A549 (cell line): ENCODE measurements at regions not wholly inside any gene's neighbourhood (a gene's known extent, or its start where the extent isn't known, plus 50 kb on each side); places are given as distances from the start of the nearest gene placed in this dataset.

ENCODE experiments used
- ATAC-seq, 2 experiments: fragments of 200-7000 bp in 1 of 2; fragments of >200 bp in 1 of 2; cut with Nextera tagmentation in 1 of 2; cut with Tn5 transposase in 1 of 2; 3 replicates each; pipeline versions ENCODE4 v1.8.0 to v1.9.1; 2018 to 2020; ENCODE audit warnings: mild to moderate bottlenecking in 1 of 2, moderate library complexity in 1 of 2
- CTCF ChIA-PET: fragments of 300-600 bp; sonication (Branson Sonifier 250); formaldehyde crosslinking; extraction: SDS; loops from one replicate; lab custom pipeline; 2021; ENCODE audit warnings: antibody characterized with exemption, inconsistent platforms; lab: Yijun Ruan, JAX
- POLR2A ChIA-PET: fragments of 350-600 bp; formaldehyde crosslinking; extraction: SDS; loops from one replicate; lab custom pipeline; 2021; ENCODE audit warnings: antibody characterized with exemption, inconsistent platforms; lab: Yijun Ruan, JAX
- DNase-seq, 2 experiments: peaks; one replicate each; pipeline versions ENCODE4 v3.0.0 to v3.0.0-alpha.2; 2011 to 2016; ENCODE audit warnings: low read depth in 1 of 2, low spot score in 1 of 2
- FAIRE-seq: peaks from 2 replicates; lab custom pipeline; 2011; peaks lifted over from hg19 to GRCh38; lab: Jason Lieb, UNC
- H3K27ac ChIP-seq, 2 experiments: fragments of >200 bp; sonication (Bioruptor Twin); formaldehyde crosslinking; 3 replicates each; pipeline ENCODE4 v1.5.1; 2016 to 2017
- H3K4me1 ChIP-seq: fragments of >200 bp; sonication (Bioruptor Twin); formaldehyde crosslinking; 3 replicates; pipeline ENCODE4 v1.6.1; 2016
- H3K4me2 ChIP-seq: fragments of >200 bp; sonication (Bioruptor Twin); formaldehyde crosslinking; 3 replicates; pipeline ENCODE4 v1.6.1; 2016
- H3K4me3 ChIP-seq: fragments of >200 bp; sonication (Bioruptor Twin); formaldehyde crosslinking; 3 replicates; pipeline ENCODE4 v1.5.1; 2016
- H3K9me3 ChIP-seq: fragments of >200 bp; sonication (Bioruptor Twin); formaldehyde crosslinking; 3 replicates; pipeline ENCODE4 v1.6.1; 2016
- CBX2 ChIP-seq: fragments of 200-600 bp; sonication (generic); IDR thresholded peaks from 2 replicates; pipeline ENCODE4 v1.6.1; 2016; ENCODE audit warnings: low read depth, mild to moderate bottlenecking, borderline replicate concordance
- CEBPB ChIP-seq, 2 experiments: fragments of >200 bp in 1 of 2; sonication (Bioruptor Twin) in 1 of 2; formaldehyde crosslinking in 1 of 2; IDR thresholded peaks; 2 replicates each; pipeline ENCODE4 v1.6.1; 2012 to 2016
- CHD4 ChIP-seq: fragments of 200-600 bp; sonication (generic); IDR thresholded peaks from 2 replicates; pipeline ENCODE4 v1.6.1; 2016; ENCODE audit warnings: antibody characterized with exemption, mild to moderate bottlenecking, borderline replicate concordance
- ESRRA ChIP-seq: fragments of 150-350 bp; IDR thresholded peaks from 2 replicates; pipeline ENCODE4 v1.6.1; 2014; ENCODE audit warnings: mild to moderate bottlenecking, low read length, borderline replicate concordance
- FOSL2 ChIP-seq, 2 experiments: fragments of 450-650 bp in 1 of 2; fragments of >200 bp in 1 of 2; sonication (Bioruptor Twin) in 1 of 2; formaldehyde crosslinking; IDR thresholded peaks; 2 replicates each; pipeline versions ENCODE4 v1.5.0 to v1.6.1; 2016 to 2020; ENCODE audit warnings: mild to moderate bottlenecking in 1 of 2, moderate library complexity in 1 of 2
- FOXS1 ChIP-seq: fragments of 250-450 bp; sonication (Bioruptor Pico); IDR thresholded peaks from 2 replicates; pipeline ENCODE4 v1.5.0; 2020; ENCODE audit warnings: mild to moderate bottlenecking, moderate library complexity
- HOXB13 ChIP-seq: fragments of 250-450 bp; sonication (Bioruptor Pico); IDR thresholded peaks from 2 replicates; pipeline ENCODE4 v1.5.0; 2020; ENCODE audit warnings: low read depth, mild to moderate bottlenecking, moderate library complexity
- JUNB ChIP-seq: fragments of >200 bp; sonication (Bioruptor Twin); formaldehyde crosslinking; IDR thresholded peaks from 2 replicates; pipeline ENCODE4 v1.6.1; 2016
- KDM5A ChIP-seq: fragments of 200-600 bp; sonication (generic); IDR thresholded peaks from 2 replicates; pipeline ENCODE4 v1.6.1; 2016; ENCODE audit warnings: antibody characterized with exemption, mild to moderate bottlenecking
- MAFK ChIP-seq: fragments of 450-650 bp; IDR thresholded peaks from 2 replicates; pipeline ENCODE4 v1.6.1; 2014; ENCODE audit not compliant: partially characterized antibody
- MAZ ChIP-seq: fragments of 150-350 bp; IDR thresholded peaks from 2 replicates; pipeline ENCODE4 v1.6.1; 2014; ENCODE audit warnings: antibody characterized with exemption, low read depth, low read length, borderline replicate concordance
- MYC ChIP-seq: IDR thresholded peaks from 2 replicates; pipeline ENCODE4 v1.6.1; 2012; ENCODE audit warnings: mild to moderate bottlenecking, inconsistent platforms, low read length, improper control_type of control experiment, borderline replicate concordance
- PHF8 ChIP-seq: fragments of 200-600 bp; sonication (generic); IDR thresholded peaks from 2 replicates; pipeline ENCODE4 v1.6.1; 2016; ENCODE audit warnings: low read depth, mild to moderate bottlenecking, antibody characterized with exemption, moderate library complexity, borderline replicate concordance
- POLR2A ChIP-seq: IDR thresholded peaks from 2 replicates; pipeline ENCODE4 v1.6.1; 2012; ENCODE audit warnings: mild to moderate bottlenecking, low read length
- RAD21 ChIP-seq, 2 experiments: fragments of >200 bp in 1 of 2; sonication (Bioruptor Twin) in 1 of 2; formaldehyde crosslinking in 1 of 2; IDR thresholded peaks in 1 of 2; conservative IDR thresholded peaks in 1 of 2; 2 replicates in 1 of 2; 3 replicates in 1 of 2; pipeline ENCODE4 v1.6.1; 2012 to 2018; ENCODE audit warnings: inconsistent platforms in 1 of 2
- RARB ChIP-seq: fragments of 250-450 bp; sonication (Bioruptor Pico); IDR thresholded peaks from 2 replicates; pipeline ENCODE4 v1.8.0; 2021; ENCODE audit warnings: mild to moderate bottlenecking, moderate library complexity
- RCOR1 ChIP-seq: fragments of 150-350 bp; IDR thresholded peaks from 2 replicates; pipeline ENCODE4 v1.6.1; 2014; ENCODE audit warnings: antibody characterized with exemption, low read length, low read depth
- RFX5 ChIP-seq: fragments of 450-650 bp; IDR thresholded peaks from 2 replicates; pipeline ENCODE4 v1.7.1; 2014; ENCODE audit warnings: antibody characterized with exemption, mild to moderate bottlenecking, moderate library complexity
- SMC3 ChIP-seq: fragments of >200 bp; sonication (Bioruptor Twin); formaldehyde crosslinking; IDR thresholded peaks from 3 replicates; pipeline ENCODE4 v1.6.1; 2018; ENCODE audit warnings: inconsistent platforms
- SREBF2 ChIP-seq: fragments of 450-650 bp; IDR thresholded peaks from 2 replicates; pipeline ENCODE4 v1.6.1; 2014; ENCODE audit warnings: mild to moderate bottlenecking, moderate library complexity
- TFCP2L1 ChIP-seq: fragments of 250-450 bp; sonication (Bioruptor Pico); IDR thresholded peaks from 2 replicates; pipeline ENCODE4 v1.5.0; 2021; ENCODE audit warnings: mild to moderate bottlenecking
- ZC3H11A ChIP-seq: fragments of 450-650 bp; IDR thresholded peaks from 2 replicates; pipeline ENCODE4 v1.6.1; 2014; ENCODE audit warnings: antibody characterized with exemption, mild to moderate bottlenecking
- ZNF302 ChIP-seq: fragments of 250-450 bp; sonication (Bioruptor Pico); IDR thresholded peaks from 2 replicates; pipeline ENCODE4 v1.9.0; 2021; ENCODE audit warnings: inconsistent platforms, mild to moderate bottlenecking, moderate library complexity
- WGBS: methylation state at CpG from one replicate; pipeline ENCODE4 v1.1.6; 2017; ENCODE audit errors: missing lambda C conversion rate; 5-methylcytosine and 5-hydroxymethylcytosine counted together
- TF ChIP-seq, protein P1 (sequence below): fragments of 200-600 bp; sonication (generic); IDR thresholded peaks from 2 replicates; pipeline ENCODE4 v1.6.1; 2016; ENCODE audit warnings: antibody characterized with exemption, mild to moderate bottlenecking, moderate library complexity
- TF ChIP-seq, protein P2 (sequence below): IDR thresholded peaks from 2 replicates; pipeline ENCODE4 v1.6.1; 2012
- TF ChIP-seq, protein P3 (sequence below): fragments of >200 bp; sonication (Bioruptor Twin); formaldehyde crosslinking; IDR thresholded peaks from 3 replicates; pipeline ENCODE4 v1.6.1; 2016
- TF ChIP-seq, protein P4 (sequence below): fragments of 150-350 bp; IDR thresholded peaks from 2 replicates; pipeline ENCODE4 v1.6.1; 2014; ENCODE audit warnings: low read depth, mild to moderate bottlenecking, low read length

DNA sequence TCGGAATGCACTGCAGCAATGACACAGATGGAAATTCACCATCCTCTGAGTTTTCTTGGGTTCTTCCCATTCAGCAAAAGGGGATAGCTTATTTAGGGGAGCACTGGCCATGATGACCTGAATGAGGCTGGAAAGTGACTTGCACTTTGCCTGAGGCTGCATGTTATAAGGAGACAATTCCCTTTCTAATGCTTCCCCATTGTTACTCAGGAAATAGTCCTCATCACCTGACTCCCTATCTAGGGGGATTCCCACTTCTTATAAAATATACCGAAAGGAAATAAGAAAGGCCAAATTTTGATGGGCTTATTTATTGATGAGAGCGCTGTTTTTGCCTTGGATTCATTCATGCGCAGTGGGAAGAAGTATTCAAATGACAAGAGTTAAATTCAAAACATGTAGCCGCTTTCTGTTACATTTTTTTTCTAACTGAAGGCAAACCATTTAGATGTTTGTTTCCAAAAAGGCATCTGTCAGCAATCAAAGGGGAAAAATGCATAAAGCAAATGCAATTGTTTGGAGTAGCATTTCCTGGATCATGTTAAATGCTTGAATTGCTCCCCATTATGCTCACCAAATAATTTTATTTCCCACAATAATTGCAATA is 220.3 kb upstream of the NFIA start:
- TF ChIP-seq, protein P1, sequence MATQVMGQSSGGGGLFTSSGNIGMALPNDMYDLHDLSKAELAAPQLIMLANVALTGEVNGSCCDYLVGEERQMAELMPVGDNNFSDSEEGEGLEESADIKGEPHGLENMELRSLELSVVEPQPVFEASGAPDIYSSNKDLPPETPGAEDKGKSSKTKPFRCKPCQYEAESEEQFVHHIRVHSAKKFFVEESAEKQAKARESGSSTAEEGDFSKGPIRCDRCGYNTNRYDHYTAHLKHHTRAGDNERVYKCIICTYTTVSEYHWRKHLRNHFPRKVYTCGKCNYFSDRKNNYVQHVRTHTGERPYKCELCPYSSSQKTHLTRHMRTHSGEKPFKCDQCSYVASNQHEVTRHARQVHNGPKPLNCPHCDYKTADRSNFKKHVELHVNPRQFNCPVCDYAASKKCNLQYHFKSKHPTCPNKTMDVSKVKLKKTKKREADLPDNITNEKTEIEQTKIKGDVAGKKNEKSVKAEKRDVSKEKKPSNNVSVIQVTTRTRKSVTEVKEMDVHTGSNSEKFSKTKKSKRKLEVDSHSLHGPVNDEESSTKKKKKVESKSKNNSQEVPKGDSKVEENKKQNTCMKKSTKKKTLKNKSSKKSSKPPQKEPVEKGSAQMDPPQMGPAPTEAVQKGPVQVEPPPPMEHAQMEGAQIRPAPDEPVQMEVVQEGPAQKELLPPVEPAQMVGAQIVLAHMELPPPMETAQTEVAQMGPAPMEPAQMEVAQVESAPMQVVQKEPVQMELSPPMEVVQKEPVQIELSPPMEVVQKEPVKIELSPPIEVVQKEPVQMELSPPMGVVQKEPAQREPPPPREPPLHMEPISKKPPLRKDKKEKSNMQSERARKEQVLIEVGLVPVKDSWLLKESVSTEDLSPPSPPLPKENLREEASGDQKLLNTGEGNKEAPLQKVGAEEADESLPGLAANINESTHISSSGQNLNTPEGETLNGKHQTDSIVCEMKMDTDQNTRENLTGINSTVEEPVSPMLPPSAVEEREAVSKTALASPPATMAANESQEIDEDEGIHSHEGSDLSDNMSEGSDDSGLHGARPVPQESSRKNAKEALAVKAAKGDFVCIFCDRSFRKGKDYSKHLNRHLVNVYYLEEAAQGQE = no peak
- TF ChIP-seq PHF8 = no peak
- TF ChIP-seq, protein P2, sequence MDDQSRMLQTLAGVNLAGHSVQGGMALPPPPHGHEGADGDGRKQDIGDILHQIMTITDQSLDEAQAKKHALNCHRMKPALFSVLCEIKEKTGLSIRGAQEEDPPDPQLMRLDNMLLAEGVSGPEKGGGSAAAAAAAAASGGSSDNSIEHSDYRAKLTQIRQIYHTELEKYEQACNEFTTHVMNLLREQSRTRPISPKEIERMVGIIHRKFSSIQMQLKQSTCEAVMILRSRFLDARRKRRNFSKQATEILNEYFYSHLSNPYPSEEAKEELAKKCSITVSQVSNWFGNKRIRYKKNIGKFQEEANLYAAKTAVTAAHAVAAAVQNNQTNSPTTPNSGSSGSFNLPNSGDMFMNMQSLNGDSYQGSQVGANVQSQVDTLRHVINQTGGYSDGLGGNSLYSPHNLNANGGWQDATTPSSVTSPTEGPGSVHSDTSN = no peak
- TF ChIP-seq JUNB = no peak
- no peak for TF ChIP-seq KDM5A
- TF ChIP-seq SREBF2 = no peak
- TF ChIP-seq RAD21 (conservative IDR thresholded peaks at IDR 0.05 in 1 of 2, IDR thresholded peaks at IDR 0.05 in 1 of 2) = no peak
- TF ChIP-seq FOSL2 (IDR thresholded peaks at IDR 0.05) = no peak
- no peak for TF ChIP-seq FOSL2 (CRISPR knock-in tag; IDR thresholded peaks at IDR 0.05)
- TF ChIP-seq, protein P3, sequence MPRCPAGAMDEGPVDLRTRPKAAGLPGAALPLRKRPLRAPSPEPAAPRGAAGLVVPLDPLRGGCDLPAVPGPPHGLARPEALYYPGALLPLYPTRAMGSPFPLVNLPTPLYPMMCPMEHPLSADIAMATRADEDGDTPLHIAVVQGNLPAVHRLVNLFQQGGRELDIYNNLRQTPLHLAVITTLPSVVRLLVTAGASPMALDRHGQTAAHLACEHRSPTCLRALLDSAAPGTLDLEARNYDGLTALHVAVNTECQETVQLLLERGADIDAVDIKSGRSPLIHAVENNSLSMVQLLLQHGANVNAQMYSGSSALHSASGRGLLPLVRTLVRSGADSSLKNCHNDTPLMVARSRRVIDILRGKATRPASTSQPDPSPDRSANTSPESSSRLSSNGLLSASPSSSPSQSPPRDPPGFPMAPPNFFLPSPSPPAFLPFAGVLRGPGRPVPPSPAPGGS = no peak
- TF ChIP-seq, protein P4, sequence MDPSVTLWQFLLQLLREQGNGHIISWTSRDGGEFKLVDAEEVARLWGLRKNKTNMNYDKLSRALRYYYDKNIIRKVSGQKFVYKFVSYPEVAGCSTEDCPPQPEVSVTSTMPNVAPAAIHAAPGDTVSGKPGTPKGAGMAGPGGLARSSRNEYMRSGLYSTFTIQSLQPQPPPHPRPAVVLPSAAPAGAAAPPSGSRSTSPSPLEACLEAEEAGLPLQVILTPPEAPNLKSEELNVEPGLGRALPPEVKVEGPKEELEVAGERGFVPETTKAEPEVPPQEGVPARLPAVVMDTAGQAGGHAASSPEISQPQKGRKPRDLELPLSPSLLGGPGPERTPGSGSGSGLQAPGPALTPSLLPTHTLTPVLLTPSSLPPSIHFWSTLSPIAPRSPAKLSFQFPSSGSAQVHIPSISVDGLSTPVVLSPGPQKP = no peak
- no peak for TF ChIP-seq POLR2A
- TF ChIP-seq RARB = no peak
- no peak for TF ChIP-seq CBX2
- TF ChIP-seq ESRRA = no peak
- no peak for TF ChIP-seq MAZ
- TF ChIP-seq RFX5 = no peak
- TF ChIP-seq TFCP2L1 = no peak
- CTCF ChIA-PET = no interaction called here
- H3K4me1 ChIP-seq = no peaks in the 10 kb centered on the region
- no peak overlapping the region for H3K27ac ChIP-seq
- no peak for DNase-seq
- no peak for FAIRE-seq
- 66% methylated on average over 5 of the region's 5 CpGs for WGBS
- no peak overlapping the region for H3K4me3 ChIP-seq
- H3K4me2 ChIP-seq = no peak overlapping the region
- ATAC-seq = no peak
- H3K9me3 ChIP-seq = no peaks in the 10 kb centered on the region
- POLR2A ChIA-PET = no interaction called here

DNA sequence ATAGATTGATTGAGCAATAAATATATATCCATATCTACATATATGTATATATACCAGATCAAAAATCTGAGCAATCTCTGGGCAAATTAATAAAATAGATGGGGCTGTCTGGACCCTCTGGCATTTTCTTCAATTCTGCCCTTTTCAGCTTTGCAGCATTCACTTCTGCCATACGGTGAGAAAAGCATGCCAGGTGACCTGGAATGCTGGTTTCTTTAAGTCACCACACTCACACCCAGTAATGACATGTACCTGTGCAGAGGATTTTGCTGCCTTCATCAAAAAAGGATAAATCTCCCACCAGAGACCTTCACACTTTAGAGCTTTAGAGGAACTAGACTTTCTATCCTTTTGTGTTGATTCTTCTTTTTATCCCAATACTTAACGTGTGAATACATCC is 223.2 kb upstream of the NFIA start:
- Histone ChIP-seq H3K4me1 (no peaks in the 10 kb centered on the region), H3K4me2 (no peak overlapping the region), H3K4me3 (no peak overlapping the region), H3K9me3 (no peaks in the 10 kb centered on the region), H3K27ac (no peak overlapping the region)
- FAIRE-seq = no peak
- POLR2A ChIA-PET = no interaction called here
- DNase-seq = no peak
- CTCF ChIA-PET = no interaction called here
- TF ChIP-seq CHD4 (no peak), CEBPB (IDR thresholded peaks at IDR 0.05) (no peak), RCOR1 (no peak), ZNF302 (CRISPR knock-in tag) (no peak), SMC3 (no peak), HOXB13 (CRISPR knock-in tag) (no peak), MAFK (no peak), ZC3H11A (no peak), MYC (no peak), TFCP2L1 (no peak), FOXS1 (CRISPR knock-in tag) (no peak), PHF8 (no peak)
- TF ChIP-seq, protein P2 = no peak
- no peak for ATAC-seq
- 27% methylated on average over 2 of the region's 2 CpGs for WGBS
